ENCODE measurements at regions not wholly inside any gene's neighbourhood (a gene's known extent, or its start where the extent isn't known, plus 50 kb on each side); places are given as distances from the start of the nearest gene placed in this dataset.

DNA sequence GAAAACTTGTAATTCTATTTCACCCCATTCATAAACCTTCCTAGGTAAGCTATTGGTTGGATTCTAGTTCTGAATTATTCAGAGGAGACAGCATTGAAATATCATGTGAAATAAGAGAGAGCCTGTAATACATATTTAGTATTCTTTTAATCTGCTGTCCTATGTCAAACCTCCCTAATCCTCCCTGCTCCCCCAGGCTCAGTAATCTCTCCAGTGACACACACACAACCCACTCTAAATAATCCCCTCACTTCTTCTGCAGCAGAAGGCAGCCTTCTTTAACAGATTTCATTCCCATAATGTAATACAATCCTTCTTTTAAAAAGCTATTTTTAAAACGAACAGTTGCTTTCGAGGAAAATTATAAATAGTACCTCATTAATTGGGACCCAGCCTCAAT is 639.7 kb upstream of the AUTS2 start:
- TF ChIP-seq POLR2AphosphoS5 (IDR thresholded peaks at IDR 0.05; ENCODE audit: borderline replicate concordance, low read depth, low read length) (no peak), EZH2 (IDR thresholded peaks at IDR 0.05) (no peak), FOXP2 (optimal IDR thresholded peaks at IDR 0.05; ENCODE audit: control extremely low read depth, extremely low read length, insufficient read depth) (no peak)
